Breast epithelium (tissue), 4 donors: ENCODE measurements at regions not wholly inside any gene's neighbourhood (a gene's known extent, or its start where the extent isn't known, plus 50 kb on each side); places are given as distances from the start of the nearest gene placed in this dataset.

Source experiments
- DNase-seq, 2 donors: peaks; one replicate each; pipeline ENCODE4 v3.0.0-alpha.2; 2019; ENCODE audit warnings: low spot score in 2 of 2
- H3K27ac ChIP-seq, 2 donors: fragments of 200-600 bp; sonication (generic) in 1 of 2; one replicate each; pipeline ENCODE4 v1.5.1; 2016 to 2019; ENCODE audit warnings: mild to moderate bottlenecking in 1 of 2
- H3K27me3 ChIP-seq, 2 donors: fragments of 200-600 bp; sonication (generic) in 1 of 2; one replicate each; pipeline versions ENCODE4 v1.5.1 to v1.6.0; 2017 to 2019; ENCODE audit warnings: control low read depth in 1 of 2, mild to moderate bottlenecking in 1 of 2
- H3K36me3 ChIP-seq: fragments of 200-600 bp; one replicate; pipeline ENCODE4 v1.5.1; 2019
- H3K4me1 ChIP-seq, 2 donors: fragments of 200-600 bp; sonication (generic); one replicate each; pipeline ENCODE4 v1.5.1; 2016 to 2019; ENCODE audit warnings: control low read depth in 1 of 2
- H3K4me3 ChIP-seq, 3 donors: fragments of 200-600 bp; sonication (generic); 1 replicate in 2 of 3; 2 replicates in 1 of 3; pipeline ENCODE4 v1.5.1; 2016 to 2019; ENCODE audit warnings: mild to moderate bottlenecking in 3 of 3, moderate library complexity in 2 of 3
- H3K9me3 ChIP-seq, 2 donors: fragments of 200-600 bp; sonication (generic) in 1 of 2; one replicate each; pipeline ENCODE4 v1.5.1; 2016 to 2019; ENCODE audit warnings: control low read depth in 1 of 2
- CTCF ChIP-seq, 3 donors: fragments of 450-650 bp; IDR thresholded peaks; one replicate each; pipeline ENCODE4 v1.5.1; 2016 to 2017; ENCODE audit warnings: antibody characterized with exemption in 3 of 3, mild to moderate bottlenecking in 3 of 3, moderate library complexity in 3 of 3
- POLR2A ChIP-seq: fragments of 450-650 bp; IDR thresholded peaks from one replicate; pipeline ENCODE4 v1.6.1; 2016; ENCODE audit warnings: antibody characterized with exemption, mild to moderate bottlenecking, moderate library complexity
- POLR2AphosphoS5 ChIP-seq, 3 donors: sonication (generic); formaldehyde crosslinking; IDR thresholded peaks; one replicate each; pipeline ENCODE4 v1.6.1; 2017; ENCODE audit warnings: antibody characterized with exemption in 3 of 3
- intact Hi-C: fragments of 100-400 bp; cut with DNase I; formaldehyde crosslinking; loops from one replicate; pipeline ENCODE4 v1.15.1; 2023; ENCODE audit warnings: low total_unique reads

- no peaks in the 10 kb centered on the region for H3K27me3 ChIP-seq
- H3K36me3 ChIP-seq, result no peaks in the 10 kb centered on the region
- H3K4me3 ChIP-seq, result no peak overlapping the region
- no peak overlapping the region for H3K27ac ChIP-seq
- TF ChIP-seq CTCF (IDR thresholded peaks at IDR 0.05) (no peak), POLR2AphosphoS5 (IDR thresholded peaks at IDR 0.05) (no peak), POLR2A (no peak)
- intact Hi-C loops, result no loop called here
- no peaks in the 10 kb centered on the region for H3K9me3 ChIP-seq
- no peaks in the 10 kb centered on the region for H3K4me1 ChIP-seq
- DNase-seq, result no peak
Measured at GRCh38 chr2:182634386-182634785, 81.7 kb upstream of the DNAJC10 start.

- intact Hi-C loops, result no loop called here
- no peak overlapping the region for H3K27ac ChIP-seq
- no peaks in the 10 kb centered on the region for H3K27me3 ChIP-seq
- no peaks in the 10 kb centered on the region for H3K4me1 ChIP-seq
- no peak overlapping the region for H3K4me3 ChIP-seq
- TF ChIP-seq POLR2AphosphoS5 (IDR thresholded peaks at IDR 0.05) (no peak), POLR2A (no peak), CTCF (IDR thresholded peaks at IDR 0.05) (no peak)
- DNase-seq, result no peak
- H3K9me3 ChIP-seq, result no peaks in the 10 kb centered on the region
- no peaks in the 10 kb centered on the region for H3K36me3 ChIP-seq
Measured at GRCh38 chr2:182636699-182637098, 79.4 kb upstream of the DNAJC10 start.

- Histone ChIP-seq H3K27me3 (no peaks in the 10 kb centered on the region), H3K36me3 (no peaks in the 10 kb centered on the region), H3K4me1 (no peaks in the 10 kb centered on the region), H3K4me3 (no peak overlapping the region), H3K27ac (no peak overlapping the region), H3K9me3 (no peaks in the 10 kb centered on the region)
- intact Hi-C loops, result no loop called here
- no peak for TF ChIP-seq CTCF (IDR thresholded peaks at IDR 0.05)
- no peak for TF ChIP-seq POLR2A
- TF ChIP-seq POLR2AphosphoS5 (IDR thresholded peaks at IDR 0.05), result no peak
- DNase-seq, result no peak
Measured at GRCh38 chr2:182638667-182639066, 77.4 kb upstream of the DNAJC10 start.

GRCh38 chr2:182639971-182640370 is 76.1 kb upstream of the DNAJC10 start:
- H3K27ac ChIP-seq, result no peak overlapping the region
- H3K4me1 ChIP-seq, result no peaks in the 10 kb centered on the region
- no peaks in the 10 kb centered on the region for H3K9me3 ChIP-seq
- no peaks in the 10 kb centered on the region for H3K36me3 ChIP-seq
- H3K4me3 ChIP-seq, result no peak overlapping the region
- no peaks in the 10 kb centered on the region for H3K27me3 ChIP-seq
- no peak for TF ChIP-seq POLR2A
- TF ChIP-seq CTCF (IDR thresholded peaks at IDR 0.05), result no peak
- TF ChIP-seq POLR2AphosphoS5 (IDR thresholded peaks at IDR 0.05), result no peak
- intact Hi-C loops, result no loop called here
- no peak for DNase-seq

- intact Hi-C loops, result no loop called here
- no peaks in the 10 kb centered on the region for H3K4me1 ChIP-seq
- DNase-seq, result no peak
- no peak overlapping the region for H3K27ac ChIP-seq
- no peaks in the 10 kb centered on the region for H3K27me3 ChIP-seq
- H3K9me3 ChIP-seq, result no peaks in the 10 kb centered on the region
- no peaks in the 10 kb centered on the region for H3K36me3 ChIP-seq
- no peak overlapping the region for H3K4me3 ChIP-seq
- TF ChIP-seq POLR2A (no peak), POLR2AphosphoS5 (IDR thresholded peaks at IDR 0.05) (no peak), CTCF (IDR thresholded peaks at IDR 0.05) (no peak)
Measured at GRCh38 chr2:182642328-182642727, 73.7 kb upstream of the DNAJC10 start.
